ENCODE measurements at regions not wholly inside any gene's neighbourhood (a gene's known extent, or its start where the extent isn't known, plus 50 kb on each side); places are given as distances from the start of the nearest gene placed in this dataset.

DNA sequence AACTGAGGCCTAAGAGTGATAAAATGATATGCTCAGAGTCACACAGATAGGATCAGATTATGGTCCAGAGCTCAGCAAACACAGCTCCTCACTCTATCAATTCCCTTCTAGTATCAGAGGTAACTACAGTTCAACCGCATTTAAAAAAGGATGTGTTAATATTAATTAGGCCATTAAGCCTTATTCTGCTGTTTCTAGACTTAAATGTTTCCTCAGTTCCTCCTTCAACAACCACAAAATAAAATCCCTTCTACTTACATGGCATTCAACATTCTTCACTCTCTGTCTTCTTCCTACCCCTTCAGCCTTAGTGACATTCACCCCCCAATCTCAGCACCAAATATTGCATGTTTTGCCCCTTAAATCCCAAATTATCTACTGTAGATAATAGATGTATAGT lies 254.9 kb downstream of the PLPP3 start:
- CTCF ChIA-PET: no interaction called here
- Mint-ChIP-seq H3K4me1 (no peaks in the 10 kb centered on the region), H3K4me3 (no peak overlapping the region), H3K9me3 (no peaks in the 10 kb centered on the region), H3K27ac (no peak overlapping the region), H3K27me3 (no peaks in the 10 kb centered on the region), H3K36me3 (ENCODE audit: low read depth) (no peaks in the 10 kb centered on the region)
- POLR2A ChIA-PET: no interaction called here
- DNase-seq: no peak

DNA sequence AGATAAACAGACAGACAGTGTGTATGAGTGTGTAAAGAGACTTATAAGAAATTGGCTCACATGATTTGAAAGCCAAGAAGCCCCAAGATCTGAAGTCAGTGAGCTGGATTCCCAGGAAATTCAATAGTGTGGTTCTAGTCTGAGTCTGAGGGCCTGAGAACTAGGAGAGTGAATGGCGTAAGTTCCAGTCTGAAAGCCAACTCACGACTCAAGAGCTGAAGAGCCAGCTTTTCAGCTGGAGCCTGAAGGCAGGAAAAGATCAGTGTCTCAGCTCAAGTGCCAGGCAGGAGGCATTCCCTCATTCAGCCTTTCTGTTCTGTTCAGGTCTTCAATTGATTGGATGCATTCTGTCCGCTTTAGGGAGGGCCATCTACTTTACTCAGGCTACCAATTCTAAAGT lies 257.2 kb downstream of the PLPP3 start:
- H3K27me3 Mint-ChIP-seq: no peaks in the 10 kb centered on the region
- no peak overlapping the region for H3K27ac Mint-ChIP-seq
- ChIA-PET POLR2A (no interaction called here), CTCF (no interaction called here)
- no peaks in the 10 kb centered on the region for H3K9me3 Mint-ChIP-seq
- DNase-seq: no peak
- no peak overlapping the region for H3K4me3 Mint-ChIP-seq
- H3K4me1 Mint-ChIP-seq: no peaks in the 10 kb centered on the region
- H3K36me3 Mint-ChIP-seq (ENCODE audit: low read depth): no peaks in the 10 kb centered on the region

DNA sequence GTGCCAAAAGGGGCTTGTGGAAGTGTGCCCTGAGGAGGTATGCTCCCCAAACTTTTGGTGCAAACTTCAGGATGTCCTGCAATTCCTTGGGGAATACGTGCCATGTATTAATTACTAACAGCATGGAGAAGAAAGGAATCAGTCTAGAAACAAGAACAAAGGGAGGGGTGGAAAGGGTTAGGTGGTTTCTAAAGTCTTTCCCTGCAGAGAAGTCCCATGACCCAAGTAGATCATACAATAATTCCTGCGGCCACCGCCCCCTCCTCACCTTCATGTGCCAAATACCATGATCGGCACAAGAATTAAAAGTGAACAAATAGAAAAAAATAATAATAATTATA lies 258.2 kb downstream of the PLPP3 start:
- ChIA-PET POLR2A (no interaction called here), CTCF (no interaction called here)
- H3K4me3 Mint-ChIP-seq: no peak overlapping the region
- no peaks in the 10 kb centered on the region for H3K4me1 Mint-ChIP-seq
- H3K27ac Mint-ChIP-seq: no peak overlapping the region
- H3K27me3 Mint-ChIP-seq: no peaks in the 10 kb centered on the region
- DNase-seq: no peak
- H3K9me3 Mint-ChIP-seq: no peaks in the 10 kb centered on the region
- no peaks in the 10 kb centered on the region for H3K36me3 Mint-ChIP-seq (ENCODE audit: low read depth)

DNA sequence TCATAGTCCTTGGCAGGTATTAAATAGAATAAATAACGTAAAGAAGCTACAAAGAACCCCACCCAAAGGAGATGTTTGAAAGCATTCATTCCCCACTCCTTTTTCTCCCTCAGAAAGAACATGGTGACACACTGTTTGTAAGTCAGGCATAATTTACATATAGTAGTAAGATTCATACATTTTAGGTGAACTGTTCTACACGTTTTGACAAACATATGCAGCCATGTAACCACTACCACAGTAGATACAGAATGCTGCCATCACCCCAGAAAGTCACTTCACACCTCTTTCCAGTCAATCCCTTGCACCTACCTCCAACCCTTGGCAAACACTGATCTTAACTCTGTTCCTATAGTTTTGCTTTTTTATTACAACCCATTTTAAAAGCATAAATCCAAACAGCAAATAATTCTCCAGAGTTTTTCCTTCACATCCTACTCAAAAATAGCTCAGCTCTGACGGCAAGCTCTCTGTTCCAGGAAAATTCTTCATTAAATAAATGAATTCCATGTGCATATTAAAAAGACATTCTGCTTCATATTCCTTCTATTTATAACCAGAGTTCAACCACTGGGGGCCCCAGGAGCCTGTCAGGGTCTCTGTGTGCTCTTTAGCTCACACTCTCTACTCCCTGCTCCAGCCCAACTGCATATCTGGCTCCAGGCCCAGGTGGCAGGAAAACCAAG lies 258.8 kb downstream of the PLPP3 start:
- ChIA-PET CTCF (no interaction called here), POLR2A (no interaction called here)
- Mint-ChIP-seq H3K27me3 (no peaks in the 10 kb centered on the region), H3K4me3 (no peak overlapping the region), H3K9me3 (no peaks in the 10 kb centered on the region), H3K36me3 (ENCODE audit: low read depth) (no peaks in the 10 kb centered on the region), H3K27ac (no peak overlapping the region), H3K4me1 (no peaks in the 10 kb centered on the region)
- no peak for DNase-seq

DNA sequence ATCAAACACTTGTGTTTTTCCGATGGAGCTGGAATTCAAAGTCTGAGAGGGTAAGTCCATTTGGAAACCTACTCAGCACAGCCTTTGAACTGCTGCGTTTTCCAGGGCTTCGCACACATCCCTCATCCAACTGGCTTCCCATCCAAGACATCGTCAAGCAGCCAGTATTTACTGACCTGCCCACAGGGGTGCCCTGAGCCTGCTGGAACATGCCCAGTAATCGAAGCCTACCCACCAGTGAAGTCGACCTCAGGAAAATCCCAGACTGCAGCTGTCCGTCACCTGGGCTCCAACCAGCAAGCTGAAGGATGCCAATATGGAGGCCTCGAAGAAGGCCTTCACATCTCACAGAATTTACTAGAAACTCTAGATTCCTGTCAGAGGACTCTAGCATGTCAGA lies 261.6 kb downstream of the PLPP3 start:
- Mint-ChIP-seq H3K4me1 (no peaks in the 10 kb centered on the region), H3K27me3 (no peaks in the 10 kb centered on the region), H3K4me3 (no peak overlapping the region), H3K36me3 (ENCODE audit: low read depth) (no peaks in the 10 kb centered on the region), H3K27ac (no peak overlapping the region), H3K9me3 (no peaks in the 10 kb centered on the region)
- ChIA-PET POLR2A (no interaction called here), CTCF (no interaction called here)
- DNase-seq: no peak

DNA sequence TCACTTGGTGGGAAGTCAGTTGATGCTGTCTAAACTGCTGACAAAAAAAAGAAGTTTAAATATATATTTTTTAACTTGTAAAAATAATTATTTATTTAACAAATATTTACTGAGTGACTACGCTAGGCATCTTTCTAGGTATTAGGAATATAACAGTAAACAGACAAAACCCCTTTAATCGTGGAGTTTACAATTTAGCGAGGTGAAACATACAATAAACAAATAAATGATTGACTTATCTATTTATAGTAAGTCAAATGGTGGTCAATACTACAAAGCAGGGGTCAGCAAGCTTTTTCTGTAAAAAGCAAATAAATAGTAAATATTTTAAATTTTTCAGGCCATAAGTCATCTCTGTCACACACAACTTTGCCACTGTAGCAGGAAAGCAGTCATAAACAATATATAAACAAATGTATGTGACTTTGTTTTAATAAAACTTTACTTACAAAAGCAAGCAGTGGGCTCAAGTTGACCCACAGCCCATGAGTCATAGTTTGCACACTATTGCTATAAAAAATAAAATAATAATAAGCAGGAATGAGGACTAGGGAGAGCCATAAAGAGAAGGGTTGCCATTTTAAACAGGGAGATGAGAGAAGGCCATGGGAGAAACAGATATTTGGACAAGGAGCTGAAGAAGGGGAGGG lies 263.9 kb downstream of the PLPP3 start:
- no peaks in the 10 kb centered on the region for H3K27me3 Mint-ChIP-seq
- no peaks in the 10 kb centered on the region for H3K9me3 Mint-ChIP-seq
- H3K36me3 Mint-ChIP-seq (ENCODE audit: low read depth): no peaks in the 10 kb centered on the region
- no peaks in the 10 kb centered on the region for H3K4me1 Mint-ChIP-seq
- CTCF ChIA-PET: no interaction called here
- no peak overlapping the region for H3K4me3 Mint-ChIP-seq
- no peak overlapping the region for H3K27ac Mint-ChIP-seq
- DNase-seq: no peak
- POLR2A ChIA-PET: no interaction called here

DNA sequence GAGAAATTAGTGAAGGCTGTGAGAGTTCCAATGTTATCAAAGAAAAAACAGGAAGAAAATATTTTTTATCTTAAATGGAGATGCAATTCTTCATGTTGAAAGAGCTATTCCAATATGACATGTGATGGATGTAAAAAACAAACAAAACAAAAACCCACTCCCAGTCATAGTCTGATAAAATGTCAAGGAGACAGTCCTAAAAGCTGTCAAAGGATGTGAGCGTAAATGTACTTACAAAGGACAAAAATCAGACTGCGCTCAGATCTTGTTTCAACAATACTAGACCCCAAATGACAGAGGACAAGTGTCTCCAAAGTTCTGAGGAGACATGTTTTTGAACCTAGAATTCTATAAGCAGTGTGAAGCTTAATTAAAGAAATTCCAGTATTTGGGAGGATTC lies 265.8 kb downstream of the PLPP3 start:
- Mint-ChIP-seq H3K4me1 (no peaks in the 10 kb centered on the region), H3K36me3 (ENCODE audit: low read depth) (no peaks in the 10 kb centered on the region), H3K4me3 (no peak overlapping the region), H3K27me3 (no peaks in the 10 kb centered on the region), H3K27ac (no peak overlapping the region), H3K9me3 (no peaks in the 10 kb centered on the region)
- ChIA-PET CTCF (interaction anchor here (1.0 kb wide), 1 partner anchor 16 kb away, joined by 4 read pairs; no protein-coding TSS in a partner anchor), POLR2A (no interaction called here)
- no peak for DNase-seq

DNA sequence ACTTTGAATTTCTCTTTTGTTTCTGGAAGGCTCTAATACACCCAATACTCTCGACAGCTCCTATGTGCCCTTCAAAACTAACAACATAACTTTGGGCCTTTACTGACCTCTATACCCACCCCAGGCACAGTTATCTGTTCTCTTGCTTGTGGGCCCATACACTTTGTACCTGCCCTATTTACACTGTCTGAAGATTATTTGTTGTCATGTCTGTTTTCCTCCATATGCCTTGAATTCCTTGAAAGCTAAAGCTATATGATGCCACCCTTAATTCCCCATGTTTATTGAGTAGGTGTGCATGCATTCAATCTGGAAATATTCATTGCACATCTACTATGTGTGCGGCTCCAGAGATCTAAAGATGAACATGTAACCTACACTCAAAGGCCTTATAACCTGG lies 267.6 kb downstream of the PLPP3 start:
- no peaks in the 10 kb centered on the region for H3K9me3 Mint-ChIP-seq
- no peak for DNase-seq
- CTCF ChIA-PET: no interaction called here
- no peaks in the 10 kb centered on the region for H3K27me3 Mint-ChIP-seq
- POLR2A ChIA-PET: no interaction called here
- no peak overlapping the region for H3K27ac Mint-ChIP-seq
- no peaks in the 10 kb centered on the region for H3K36me3 Mint-ChIP-seq (ENCODE audit: low read depth)
- H3K4me3 Mint-ChIP-seq: no peak overlapping the region
- H3K4me1 Mint-ChIP-seq: no peaks in the 10 kb centered on the region

DNA sequence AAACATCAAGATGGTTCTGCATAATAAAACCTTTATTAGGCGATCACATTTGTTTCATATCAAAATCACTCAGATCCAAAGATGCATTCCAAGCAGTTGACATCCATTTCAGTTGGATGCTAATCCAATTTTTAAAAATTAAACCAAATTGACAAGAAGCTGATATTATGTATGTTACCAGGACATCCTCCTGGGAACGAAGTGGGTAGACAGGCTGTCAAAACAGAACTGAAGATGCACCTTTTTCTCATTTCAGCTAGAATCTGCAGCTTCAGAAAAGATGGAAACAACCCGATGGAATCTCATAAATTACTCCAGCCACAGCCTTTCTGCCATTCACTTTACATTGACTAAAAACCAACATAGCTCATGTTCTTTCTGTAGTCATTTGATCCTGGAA lies 268.4 kb downstream of the PLPP3 start:
- Mint-ChIP-seq H3K27ac (no peak overlapping the region), H3K4me1 (no peaks in the 10 kb centered on the region), H3K36me3 (ENCODE audit: low read depth) (no peaks in the 10 kb centered on the region), H3K27me3 (no peaks in the 10 kb centered on the region), H3K9me3 (no peaks in the 10 kb centered on the region), H3K4me3 (no peak overlapping the region)
- POLR2A ChIA-PET: no interaction called here
- DNase-seq: no peak
- CTCF ChIA-PET: no interaction called here

DNA sequence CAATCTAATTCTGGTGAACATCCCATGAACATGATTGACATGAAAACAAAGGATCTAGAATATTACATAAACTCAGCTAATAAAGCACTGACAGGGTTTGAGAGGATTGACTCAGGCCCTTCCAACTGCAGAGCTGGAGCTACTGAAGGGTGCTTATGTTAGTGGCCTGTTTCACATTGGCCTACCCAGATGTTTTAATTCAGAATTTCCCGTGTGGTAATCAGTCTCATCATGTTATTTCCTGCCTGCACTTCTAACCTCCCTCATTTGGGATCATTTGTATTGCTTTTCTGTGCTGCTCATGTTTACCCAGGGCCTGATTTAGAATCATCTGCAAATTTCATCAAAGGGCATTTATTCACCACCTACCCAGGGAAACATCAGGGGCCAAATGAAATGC lies 270.3 kb downstream of the PLPP3 start:
- POLR2A ChIA-PET: no interaction called here
- Mint-ChIP-seq H3K4me1 (no peaks in the 10 kb centered on the region), H3K27me3 (no peaks in the 10 kb centered on the region), H3K9me3 (no peaks in the 10 kb centered on the region), H3K36me3 (ENCODE audit: low read depth) (no peaks in the 10 kb centered on the region), H3K27ac (no peak overlapping the region), H3K4me3 (no peak overlapping the region)
- CTCF ChIA-PET: interaction anchor here (0.5 kb wide), 1 partner anchor 844 kb away, joined by 6 read pairs; no protein-coding TSS in a partner anchor
- no peak for DNase-seq

DNA sequence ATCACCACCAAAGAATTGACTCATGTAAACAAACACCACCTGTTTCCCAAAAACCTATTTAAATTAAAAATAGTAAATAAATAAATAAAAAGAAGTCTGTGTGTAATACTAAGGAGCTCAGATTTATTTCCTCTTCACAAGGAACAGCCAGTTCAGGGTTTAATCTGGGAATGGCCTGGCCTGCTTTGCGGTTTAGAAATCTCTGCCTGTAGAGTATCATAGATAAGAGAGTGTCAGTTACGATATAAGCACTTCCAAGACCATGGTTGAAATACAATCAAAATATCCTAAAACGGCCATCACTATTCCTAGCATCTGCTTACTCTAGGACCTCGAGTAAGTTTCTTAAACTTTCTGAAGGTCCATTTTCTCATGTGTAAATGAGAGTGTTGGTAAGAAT lies 274.4 kb downstream of the PLPP3 start:
- POLR2A ChIA-PET: no interaction called here
- H3K4me3 Mint-ChIP-seq: no peak overlapping the region
- CTCF ChIA-PET: interaction anchor here (0.5 kb wide), 1 partner anchor 720 kb away, joined by 3 read pairs; no protein-coding TSS in a partner anchor
- H3K4me1 Mint-ChIP-seq: no peaks in the 10 kb centered on the region
- no peaks in the 10 kb centered on the region for H3K27me3 Mint-ChIP-seq
- no peaks in the 10 kb centered on the region for H3K36me3 Mint-ChIP-seq (ENCODE audit: low read depth)
- no peaks in the 10 kb centered on the region for H3K9me3 Mint-ChIP-seq
- no peak for DNase-seq
- H3K27ac Mint-ChIP-seq: no peak overlapping the region

DNA sequence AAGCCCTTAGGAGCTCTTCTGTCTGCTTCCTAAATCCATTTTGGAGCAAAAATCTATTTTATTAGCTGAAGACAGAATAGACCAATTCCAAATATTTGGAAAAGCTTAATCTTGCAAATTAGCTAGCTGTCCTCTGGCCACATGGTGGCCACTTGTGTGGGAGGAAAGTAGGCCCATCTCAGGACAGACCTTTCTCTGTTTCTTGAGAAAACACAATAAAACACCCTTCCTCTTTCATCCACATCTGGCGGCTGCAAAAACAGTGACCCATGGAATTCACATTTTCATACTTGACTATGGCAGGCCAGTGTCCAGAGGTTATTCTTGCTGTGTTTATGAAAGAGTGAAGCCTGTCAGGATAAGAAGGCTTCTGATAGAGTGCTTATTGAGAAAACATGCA lies 275.6 kb downstream of the PLPP3 start:
- H3K36me3 Mint-ChIP-seq (ENCODE audit: low read depth): no peaks in the 10 kb centered on the region
- ChIA-PET POLR2A (no interaction called here), CTCF (no interaction called here)
- no peak overlapping the region for H3K27ac Mint-ChIP-seq
- no peak for DNase-seq
- no peaks in the 10 kb centered on the region for H3K4me1 Mint-ChIP-seq
- no peak overlapping the region for H3K4me3 Mint-ChIP-seq
- H3K9me3 Mint-ChIP-seq: no peaks in the 10 kb centered on the region
- H3K27me3 Mint-ChIP-seq: no peaks in the 10 kb centered on the region

DNA sequence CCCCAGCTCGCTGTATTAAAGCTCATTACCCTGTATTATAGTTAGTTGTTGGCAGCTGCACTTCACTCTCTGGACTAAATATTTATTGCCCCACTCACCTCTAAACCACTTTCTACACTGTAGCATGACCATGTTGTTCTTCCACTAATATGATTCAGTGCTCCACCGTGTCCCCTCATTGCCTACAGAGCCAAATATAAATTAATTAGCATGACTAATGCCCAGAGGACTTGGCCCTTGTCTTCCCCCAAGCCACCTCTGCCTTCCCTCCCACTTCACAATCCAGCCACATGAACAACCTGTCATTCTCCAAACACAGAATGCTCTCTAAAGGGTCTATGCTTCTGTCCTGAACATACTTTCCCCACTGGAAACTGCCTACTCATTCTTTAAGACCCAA lies 276.5 kb downstream of the PLPP3 start:
- no peak for DNase-seq
- Mint-ChIP-seq H3K27me3 (no peaks in the 10 kb centered on the region), H3K9me3 (no peaks in the 10 kb centered on the region), H3K27ac (no peak overlapping the region), H3K4me1 (no peaks in the 10 kb centered on the region), H3K36me3 (ENCODE audit: low read depth) (no peaks in the 10 kb centered on the region), H3K4me3 (no peak overlapping the region)
- POLR2A ChIA-PET: no interaction called here
- CTCF ChIA-PET: no interaction called here

DNA sequence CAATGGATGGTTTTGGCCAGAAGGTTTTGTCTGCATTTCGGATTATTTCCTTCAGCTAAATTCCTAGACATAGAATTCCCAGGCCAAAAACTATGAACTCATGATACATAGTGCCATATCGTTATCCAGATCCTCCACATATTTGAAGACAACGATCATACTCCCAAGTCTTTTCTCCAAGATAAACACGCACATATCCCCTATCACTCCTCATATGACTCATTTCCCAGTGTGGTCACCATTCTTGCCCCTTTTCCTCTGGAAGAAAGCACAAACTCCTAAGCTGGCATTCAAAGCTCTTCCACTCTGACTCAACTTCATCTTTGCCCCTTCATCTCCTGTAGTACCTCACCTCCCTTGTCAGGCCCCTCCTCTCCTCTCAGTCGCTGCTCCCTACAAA lies 277.6 kb downstream of the PLPP3 start:
- Mint-ChIP-seq H3K4me1 (no peaks in the 10 kb centered on the region), H3K27ac (no peak overlapping the region), H3K4me3 (no peak overlapping the region), H3K36me3 (ENCODE audit: low read depth) (no peaks in the 10 kb centered on the region), H3K9me3 (no peaks in the 10 kb centered on the region), H3K27me3 (no peaks in the 10 kb centered on the region)
- DNase-seq: no peak
- ChIA-PET CTCF (no interaction called here), POLR2A (no interaction called here)

All from activated CD4-positive, alpha-beta T cell treated with anti-CD3 and anti-CD28 coated beads, Interleukin-2, amount 10 ng/mL, durations not matched to agents 7 days and 5 days (primary cell).